OCI-M1 (cell line): ENCODE measurements at regions not wholly inside any gene's neighbourhood (a gene's known extent, or its start where the extent isn't known, plus 50 kb on each side); places are given as distances from the start of the nearest gene placed in this dataset.
"Not testable (repeated sequence)": the region's sequence is repeated elsewhere in the genome, so short reads cannot be mapped to it uniquely, and the experiment has no call there.

Experiments used
- DNase-seq: peaks from one replicate; lab custom pipeline; 2025; lab: John Stamatoyannopoulos, UW

GRCh38 chr14:83298016-83298415 lies 1764.4 kb upstream of the SEL1L start:
- not testable (repeated sequence) for DNase-seq

GRCh38 chr14:83300476-83301064 lies 1766.9 kb upstream of the SEL1L start:
- peak; percentile 65 for DNase-seq

- no peak for DNase-seq
Observed at GRCh38 chr14:83301791-83302190, 1768.1 kb upstream of the SEL1L start.

GRCh38 chr14:83309211-83309610 lies 1775.6 kb upstream of the SEL1L start:
- no peak for DNase-seq

- no peak for DNase-seq
Observed at GRCh38 chr14:83309833-83310232, 1776.2 kb upstream of the SEL1L start.

- DNase-seq, result no peak
Observed at GRCh38 chr14:83312511-83312910, 1778.9 kb upstream of the SEL1L start.

- DNase-seq, result no peak
Observed at GRCh38 chr14:83314764-83315163, 1781.1 kb upstream of the SEL1L start.

- DNase-seq, result no peak
Observed at GRCh38 chr14:83316356-83316755, 1782.7 kb upstream of the SEL1L start.

- no peak for DNase-seq
Observed at GRCh38 chr14:83320837-83321236, 1787.2 kb upstream of the SEL1L start.

- no peak for DNase-seq
Observed at GRCh38 chr14:83331513-83331912, 1797.9 kb upstream of the SEL1L start.

GRCh38 chr14:83342590-83342989 lies 1808.9 kb upstream of the SEL1L start:
- no peak for DNase-seq

GRCh38 chr14:83347874-83348273 lies 1814.2 kb upstream of the SEL1L start:
- DNase-seq, result no peak

- DNase-seq, result no peak
Observed at GRCh38 chr14:83355609-83356008, 1822.0 kb upstream of the SEL1L start.

- peak; percentile 24 for DNase-seq
Observed at GRCh38 chr14:83356080-83356479, 1822.4 kb upstream of the SEL1L start.

GRCh38 chr14:83372271-83372670 lies 1838.6 kb upstream of the SEL1L start:
- DNase-seq, result peak; percentile 27

- no peak for DNase-seq
Observed at GRCh38 chr14:83379436-83379835, 1845.8 kb upstream of the SEL1L start.

GRCh38 chr14:83384253-83384652 lies 1850.6 kb upstream of the SEL1L start:
- DNase-seq, result no peak

GRCh38 chr14:83395321-83395720 lies 1861.7 kb upstream of the SEL1L start:
- no peak for DNase-seq

- DNase-seq, result no peak
Observed at GRCh38 chr14:83416476-83416875, 1882.8 kb upstream of the SEL1L start.

GRCh38 chr14:83419420-83419819 lies 1885.8 kb upstream of the SEL1L start:
- no peak for DNase-seq

- no peak for DNase-seq
Observed at GRCh38 chr14:83421711-83422110, 1888.1 kb upstream of the SEL1L start.

GRCh38 chr14:83425138-83425537 lies 1891.5 kb upstream of the SEL1L start:
- no peak for DNase-seq

- no peak for DNase-seq
Observed at GRCh38 chr14:83425706-83426105, 1892.1 kb upstream of the SEL1L start.

GRCh38 chr14:83433618-83434017 lies 1900.0 kb upstream of the SEL1L start:
- DNase-seq, result no peak

- no peak for DNase-seq
Observed at GRCh38 chr14:83441801-83442200, 1908.1 kb upstream of the SEL1L start.
